Erythroblast (primary cell): ENCODE measurements at regions not wholly inside any gene's neighbourhood (a gene's known extent, or its start where the extent isn't known, plus 50 kb on each side); places are given as distances from the start of the nearest gene placed in this dataset.

ENCODE experiments used
- GATA1 ChIP-seq: IDR thresholded peaks from 2 replicates; pipeline ENCODE4 v1.6.1; 2011; ENCODE audit warnings: low read depth, mild to moderate bottlenecking, control low read depth, low read length, moderate library complexity
- POLR2A ChIP-seq: IDR thresholded peaks from 2 replicates; pipeline ENCODE4 v1.6.1; 2011; ENCODE audit warnings: mild to moderate bottlenecking, low read length

DNA sequence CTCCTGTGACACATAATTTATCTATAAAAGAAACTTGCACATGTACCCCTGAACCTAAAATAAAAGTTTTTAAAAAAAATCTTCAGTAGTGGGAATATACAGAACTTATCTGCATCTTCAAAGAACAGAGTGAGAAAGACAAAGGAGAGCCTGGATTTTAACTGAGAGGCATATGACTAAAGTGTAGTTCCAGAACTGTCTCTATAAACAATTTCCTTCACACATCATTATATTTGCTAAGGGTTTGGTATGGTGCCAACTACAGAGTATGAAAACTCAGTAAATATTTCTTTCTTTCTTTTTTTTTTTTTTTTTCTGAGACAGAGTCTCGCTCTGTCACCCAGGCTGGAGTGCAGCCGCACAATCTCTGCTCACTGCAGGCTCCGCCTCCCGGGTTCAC lies 49.9 kb upstream of the NFKB1 start:
- TF ChIP-seq POLR2A: no peak
- no peak for TF ChIP-seq GATA1
